MCF 10A (cell line): ENCODE measurements at regions not wholly inside any gene's neighbourhood (a gene's known extent, or its start where the extent isn't known, plus 50 kb on each side); places are given as distances from the start of the nearest gene placed in this dataset.
A peak's percentile ranks its signal among the peaks of the same experiment; 100 is the strongest.

Experiments
- BruUV-seq: library from RNA; stranded (reverse); fragments of 400-500 nt; replicated peaks from 2 replicates; lab custom pipeline; 2021; lab: Mats Ljungman, UMichigan
- CTCF ChIA-PET: fragments of 300-600 bp; sonication (Branson Sonifier 250); formaldehyde crosslinking; extraction: SDS; loops from one replicate; lab custom pipeline; 2021; ENCODE audit warnings: antibody characterized with exemption, inconsistent platforms; lab: Yijun Ruan, JAX
- POLR2A ChIA-PET: fragments of 300-600, 350-650 bp; sonication (Branson Sonifier 250); formaldehyde crosslinking; extraction: SDS; loops from one replicate; lab custom pipeline; 2020; ENCODE audit warnings: antibody characterized with exemption, inconsistent platforms; lab: Yijun Ruan, JAX
- DNase-seq: peaks from one replicate; pipeline ENCODE4 v3.0.0-alpha.2; 2018; ENCODE audit not compliant: unreplicated experiment
- H3K27ac Mint-ChIP-seq: one replicate; pipeline ENCODE4 v1.8.0; 2022; ENCODE audit warnings: mild to moderate bottlenecking, low read depth, mixed read lengths; ENCODE audit not compliant: unreplicated experiment
- H3K27me3 Mint-ChIP-seq: one replicate; pipeline ENCODE4 v1.8.0; 2022; ENCODE audit warnings: mixed read lengths; ENCODE audit not compliant: insufficient read depth, unreplicated experiment
- H3K36me3 Mint-ChIP-seq: one replicate; pipeline ENCODE4 v1.8.0; 2022; ENCODE audit warnings: mild to moderate bottlenecking, moderate library complexity, mixed read lengths; ENCODE audit not compliant: insufficient read depth, unreplicated experiment
- H3K4me1 Mint-ChIP-seq: one replicate; pipeline ENCODE4 v1.8.0; 2022; ENCODE audit warnings: mixed read lengths; ENCODE audit not compliant: insufficient read depth, unreplicated experiment
- H3K4me3 Mint-ChIP-seq: one replicate; pipeline ENCODE4 v1.8.0; 2022; ENCODE audit warnings: mild to moderate bottlenecking, moderate library complexity, mixed read lengths; ENCODE audit not compliant: unreplicated experiment
- H3K9me3 Mint-ChIP-seq: one replicate; pipeline ENCODE4 v1.8.0; 2022; ENCODE audit warnings: mixed read lengths; ENCODE audit not compliant: unreplicated experiment
- intact Hi-C: fragments of 100-400 bp; cut with micrococcal nuclease; formaldehyde crosslinking; loops from 2 replicates; pipeline ENCODE4 v1.14.1; 2022
- TF ChIP-seq, protein P1 (sequence below): fragments of 200-600 bp; IDR thresholded peaks from one replicate; pipeline ENCODE4 v1.8.0; 2022; ENCODE audit warnings: antibody characterized with exemption, mild to moderate bottlenecking; ENCODE audit not compliant: unreplicated experiment

- Mint-ChIP-seq H3K36me3 (no peaks in the 10 kb centered on the region), H3K4me1 (peaks cover 5% of the 10 kb centered on the region), H3K4me3 (no peak overlapping the region), H3K27me3 (no peaks in the 10 kb centered on the region), H3K9me3 (peaks cover 10% of the 10 kb centered on the region), H3K27ac (no peak overlapping the region)
- intact Hi-C loops: no loop called here
- no TSS peak for BruUV-seq
- ChIA-PET CTCF (interaction anchor here (1.0 to 1.7 kb wide), 2 partner anchors 9 to 37 kb away, joined by 5 to 7 read pairs; no protein-coding TSS in a partner anchor), POLR2A (interaction anchor here (0.9 to 1.4 kb wide), 4 partner anchors 10 to 71 kb away, joined by 3 to 5 read pairs (median 3); no protein-coding TSS in a partner anchor)
- TF ChIP-seq, protein P1, sequence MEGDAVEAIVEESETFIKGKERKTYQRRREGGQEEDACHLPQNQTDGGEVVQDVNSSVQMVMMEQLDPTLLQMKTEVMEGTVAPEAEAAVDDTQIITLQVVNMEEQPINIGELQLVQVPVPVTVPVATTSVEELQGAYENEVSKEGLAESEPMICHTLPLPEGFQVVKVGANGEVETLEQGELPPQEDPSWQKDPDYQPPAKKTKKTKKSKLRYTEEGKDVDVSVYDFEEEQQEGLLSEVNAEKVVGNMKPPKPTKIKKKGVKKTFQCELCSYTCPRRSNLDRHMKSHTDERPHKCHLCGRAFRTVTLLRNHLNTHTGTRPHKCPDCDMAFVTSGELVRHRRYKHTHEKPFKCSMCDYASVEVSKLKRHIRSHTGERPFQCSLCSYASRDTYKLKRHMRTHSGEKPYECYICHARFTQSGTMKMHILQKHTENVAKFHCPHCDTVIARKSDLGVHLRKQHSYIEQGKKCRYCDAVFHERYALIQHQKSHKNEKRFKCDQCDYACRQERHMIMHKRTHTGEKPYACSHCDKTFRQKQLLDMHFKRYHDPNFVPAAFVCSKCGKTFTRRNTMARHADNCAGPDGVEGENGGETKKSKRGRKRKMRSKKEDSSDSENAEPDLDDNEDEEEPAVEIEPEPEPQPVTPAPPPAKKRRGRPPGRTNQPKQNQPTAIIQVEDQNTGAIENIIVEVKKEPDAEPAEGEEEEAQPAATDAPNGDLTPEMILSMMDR: no peak
- DNase-seq: peak; percentile 58
Observed at GRCh38 chr4:71221510-71222466, 117.0 kb upstream of the SLC4A4 start.

DNA sequence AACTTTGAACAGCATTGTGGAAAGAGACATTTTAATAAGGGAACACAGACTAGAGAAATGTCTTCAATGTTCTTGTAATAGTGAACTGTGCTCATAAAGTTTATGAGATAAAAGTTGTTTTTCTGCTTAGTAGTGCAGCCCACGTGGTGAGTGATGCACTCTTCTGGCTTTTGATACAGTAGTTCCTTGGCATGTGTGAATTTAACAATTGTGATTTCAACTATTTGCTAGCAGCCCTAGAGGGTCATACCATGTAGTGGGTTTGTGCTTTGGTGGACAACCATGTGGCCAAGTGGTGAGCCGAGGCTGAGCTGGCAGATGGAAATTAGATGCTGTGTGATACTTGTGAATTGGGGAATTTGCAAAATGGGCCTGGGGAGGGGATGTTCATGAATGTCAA is 116.2 kb upstream of the SLC4A4 start:
- no peak for DNase-seq
- Mint-ChIP-seq H3K36me3 (no peaks in the 10 kb centered on the region), H3K4me1 (peaks cover 5% of the 10 kb centered on the region), H3K9me3 (peaks cover 10% of the 10 kb centered on the region), H3K27ac (no peak overlapping the region), H3K4me3 (no peak overlapping the region), H3K27me3 (no peaks in the 10 kb centered on the region)
- CTCF ChIA-PET: no interaction called here
- TF ChIP-seq, protein P1: no peak
- intact Hi-C loops: no loop called here
- BruUV-seq: no TSS peak
- POLR2A ChIA-PET: no interaction called here

GRCh38 chr4:71229477-71230270 is 109.1 kb upstream of the SLC4A4 start:
- DNase-seq: peak; percentile 54
- no peak overlapping the region for H3K27ac Mint-ChIP-seq
- H3K36me3 Mint-ChIP-seq: no peaks in the 10 kb centered on the region
- H3K4me1 Mint-ChIP-seq: no peaks in the 10 kb centered on the region
- no peaks in the 10 kb centered on the region for H3K9me3 Mint-ChIP-seq
- no peaks in the 10 kb centered on the region for H3K27me3 Mint-ChIP-seq
- no TSS peak for BruUV-seq
- no peak overlapping the region for H3K4me3 Mint-ChIP-seq
- POLR2A ChIA-PET: interaction anchor here (1.5 kb wide), 1 partner anchor 323 kb away, joined by 4 read pairs; no protein-coding TSS in a partner anchor
- intact Hi-C loops: loop anchor here (1.0 kb wide), 3 partner anchors 324 to 628 kb away; no protein-coding TSS in a partner anchor
- TF ChIP-seq, protein P1: peak; percentile 70
- CTCF ChIA-PET: interaction anchor here (0.6 to 5.3 kb wide), 53 partner anchors 8 to 1419 kb away, joined by 3 to 46 read pairs (median 4); no protein-coding TSS in a partner anchor
